Transverse colon (tissue), 4 donors: ENCODE measurements at regions not wholly inside any gene's neighbourhood (a gene's known extent, or its start where the extent isn't known, plus 50 kb on each side); places are given as distances from the start of the nearest gene placed in this dataset.

Source experiments
- CTCF ChIP-seq, 5 experiments: fragments of 200-600 bp in 3 of 5; fragments of 450-650 bp in 2 of 5; sonication (generic) in 3 of 5; IDR thresholded peaks; 1 replicate in 2 of 5; 2 replicates in 3 of 5; pipeline ENCODE4 v1.5.1; 2016 to 2017; ENCODE audit warnings: antibody characterized with exemption in 5 of 5, inconsistent platforms in 3 of 5, mild to moderate bottlenecking in 2 of 5, moderate library complexity in 1 of 5
- EP300 ChIP-seq: sonication (generic); formaldehyde crosslinking; IDR thresholded peaks from one replicate; pipeline ENCODE4 v1.6.1; 2017; ENCODE audit warnings: antibody characterized with exemption, low read depth
- POLR2A ChIP-seq: fragments of 450-650 bp; IDR thresholded peaks from one replicate; pipeline ENCODE4 v1.6.1; 2016; ENCODE audit warnings: antibody characterized with exemption, mild to moderate bottlenecking, moderate library complexity
- POLR2AphosphoS5 ChIP-seq, 3 donors: sonication (generic); formaldehyde crosslinking; IDR thresholded peaks; one replicate each; pipeline ENCODE4 v1.6.1; 2016; ENCODE audit warnings: antibody characterized with exemption in 3 of 3

DNA sequence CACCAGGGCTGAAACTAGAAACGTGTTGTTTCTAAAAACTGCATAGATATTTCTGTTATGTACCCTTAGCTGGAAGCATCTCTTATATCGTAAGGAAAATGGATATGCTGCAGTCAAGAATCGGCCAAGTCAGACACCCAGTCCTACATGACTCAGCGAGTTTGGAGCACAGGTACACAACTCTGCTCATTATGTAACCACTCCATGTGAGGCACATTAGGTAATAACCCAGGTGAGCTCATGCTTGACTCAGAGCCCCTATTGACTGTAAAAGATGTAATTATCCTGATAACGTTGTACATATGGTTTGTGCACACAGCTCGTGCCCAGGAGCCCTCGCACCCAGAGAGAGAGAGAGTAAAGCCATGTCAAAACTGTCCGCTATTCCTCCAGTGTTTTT is 593.7 kb upstream of the ACO1 start:
- TF ChIP-seq EP300 (no peak), CTCF (IDR thresholded peaks at IDR 0.05) (no peak), POLR2A (no peak), POLR2AphosphoS5 (IDR thresholded peaks at IDR 0.05) (no peak)
